Right lobe of liver (tissue), 4 donors: ENCODE measurements at regions not wholly inside any gene's neighbourhood (a gene's known extent, or its start where the extent isn't known, plus 50 kb on each side); places are given as distances from the start of the nearest gene placed in this dataset.

Experiments used
- POLR2A ChIP-seq: fragments of 450-650 bp; IDR thresholded peaks from one replicate; pipeline ENCODE4 v1.6.1; 2017; ENCODE audit warnings: antibody characterized with exemption, mild to moderate bottlenecking
- TF ChIP-seq, protein P1 (sequence below), 4 donors: fragments of 200-600 bp in 3 of 4; fragments of 450-650 bp in 1 of 4; IDR thresholded peaks; one replicate each; pipeline versions ENCODE4 v1.5.1 to v1.8.0; 2016 to 2022; ENCODE audit warnings: antibody characterized with exemption in 4 of 4, mild to moderate bottlenecking in 2 of 4
- donor health status: DM: no; HTN: no; CAD: no.
- donor health status: DM: no; HTN: no; CAD: no.
- donor health status: DM: no; HTN: yes; CAD: no.

- TF ChIP-seq, protein P1, sequence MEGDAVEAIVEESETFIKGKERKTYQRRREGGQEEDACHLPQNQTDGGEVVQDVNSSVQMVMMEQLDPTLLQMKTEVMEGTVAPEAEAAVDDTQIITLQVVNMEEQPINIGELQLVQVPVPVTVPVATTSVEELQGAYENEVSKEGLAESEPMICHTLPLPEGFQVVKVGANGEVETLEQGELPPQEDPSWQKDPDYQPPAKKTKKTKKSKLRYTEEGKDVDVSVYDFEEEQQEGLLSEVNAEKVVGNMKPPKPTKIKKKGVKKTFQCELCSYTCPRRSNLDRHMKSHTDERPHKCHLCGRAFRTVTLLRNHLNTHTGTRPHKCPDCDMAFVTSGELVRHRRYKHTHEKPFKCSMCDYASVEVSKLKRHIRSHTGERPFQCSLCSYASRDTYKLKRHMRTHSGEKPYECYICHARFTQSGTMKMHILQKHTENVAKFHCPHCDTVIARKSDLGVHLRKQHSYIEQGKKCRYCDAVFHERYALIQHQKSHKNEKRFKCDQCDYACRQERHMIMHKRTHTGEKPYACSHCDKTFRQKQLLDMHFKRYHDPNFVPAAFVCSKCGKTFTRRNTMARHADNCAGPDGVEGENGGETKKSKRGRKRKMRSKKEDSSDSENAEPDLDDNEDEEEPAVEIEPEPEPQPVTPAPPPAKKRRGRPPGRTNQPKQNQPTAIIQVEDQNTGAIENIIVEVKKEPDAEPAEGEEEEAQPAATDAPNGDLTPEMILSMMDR (IDR thresholded peaks at IDR 0.05): no peak
- TF ChIP-seq POLR2A: no peak
These were observed 205.6 kb downstream of the BCL11B start for GRCh38 chr14:99066378-99066777.
